Parathyroid adenoma (tissue), 2 donors: ENCODE measurements at regions not wholly inside any gene's neighbourhood (a gene's known extent, or its start where the extent isn't known, plus 50 kb on each side); places are given as distances from the start of the nearest gene placed in this dataset.

ENCODE experiments used
- H2AFZ ChIP-seq: fragments of 300-600 bp; sonication (generic); one replicate; pipeline ENCODE4 v1.7.0; 2017; ENCODE audit warnings: antibody characterized with exemption, mild to moderate bottlenecking
- H3K27ac ChIP-seq: fragments of 300-600 bp; sonication (generic); one replicate; pipeline ENCODE4 v1.7.0; 2017
- H3K27me3 ChIP-seq: fragments of 300-600 bp; sonication (generic); one replicate; pipeline ENCODE4 v1.7.0; 2017; ENCODE audit warnings: low read length; ENCODE audit not compliant: control insufficient read depth, insufficient read depth
- H3K36me3 ChIP-seq: fragments of 300-600 bp; sonication (generic); one replicate; pipeline ENCODE4 v1.7.0; 2017; ENCODE audit warnings: low read length; ENCODE audit not compliant: control insufficient read depth, insufficient read depth
- H3K4me1 ChIP-seq: fragments of 300-600 bp; sonication (generic); one replicate; pipeline ENCODE4 v1.7.0; 2017; ENCODE audit warnings: control low read depth
- H3K4me2 ChIP-seq: fragments of 300-600 bp; sonication (generic); one replicate; pipeline ENCODE4 v1.7.0; 2017; ENCODE audit warnings: low read length
- H3K4me3 ChIP-seq: fragments of 300-600 bp; sonication (generic); one replicate; pipeline ENCODE4 v1.7.0; 2017; ENCODE audit warnings: low read depth, low read length
- H3K79me2 ChIP-seq: fragments of 300-600 bp; sonication (generic); one replicate; pipeline ENCODE4 v1.7.0; 2017; ENCODE audit warnings: control low read depth
- H3K9ac ChIP-seq: fragments of 300-600 bp; sonication (generic); one replicate; pipeline ENCODE4 v1.7.0; 2017; ENCODE audit warnings: mild to moderate bottlenecking
- H3K9me3 ChIP-seq: fragments of 300-600 bp; sonication (generic); one replicate; pipeline ENCODE4 v1.7.0; 2017; ENCODE audit warnings: low read length; ENCODE audit not compliant: control insufficient read depth
- TF ChIP-seq, protein P1 (sequence below): fragments of 300-600 bp; sonication (generic); IDR thresholded peaks from one replicate; pipeline ENCODE4 v1.7.0; 2017; ENCODE audit warnings: antibody characterized with exemption, mild to moderate bottlenecking
- donor health status: primary hyperparathyroidism.

DNA sequence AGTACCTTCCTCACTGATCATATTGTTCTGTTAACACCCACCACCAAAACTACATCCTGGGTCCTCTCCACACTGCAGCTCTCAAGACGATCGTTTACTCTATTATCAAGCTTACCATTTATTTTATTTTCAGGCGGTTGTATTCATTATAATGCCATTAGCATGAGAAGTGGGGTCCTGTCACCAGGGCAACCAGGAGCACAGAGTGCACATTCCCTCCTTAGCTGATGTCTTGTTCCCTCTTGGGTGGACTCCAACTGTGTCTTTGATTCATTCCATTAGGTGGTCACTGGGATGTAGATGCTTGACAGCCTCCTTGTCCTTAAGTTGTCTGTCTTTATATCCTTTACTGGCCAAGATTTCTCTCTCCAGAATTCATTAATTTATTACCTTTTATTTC is 965.9 kb upstream of the EEF2KMT start:
- TF ChIP-seq, protein P1, sequence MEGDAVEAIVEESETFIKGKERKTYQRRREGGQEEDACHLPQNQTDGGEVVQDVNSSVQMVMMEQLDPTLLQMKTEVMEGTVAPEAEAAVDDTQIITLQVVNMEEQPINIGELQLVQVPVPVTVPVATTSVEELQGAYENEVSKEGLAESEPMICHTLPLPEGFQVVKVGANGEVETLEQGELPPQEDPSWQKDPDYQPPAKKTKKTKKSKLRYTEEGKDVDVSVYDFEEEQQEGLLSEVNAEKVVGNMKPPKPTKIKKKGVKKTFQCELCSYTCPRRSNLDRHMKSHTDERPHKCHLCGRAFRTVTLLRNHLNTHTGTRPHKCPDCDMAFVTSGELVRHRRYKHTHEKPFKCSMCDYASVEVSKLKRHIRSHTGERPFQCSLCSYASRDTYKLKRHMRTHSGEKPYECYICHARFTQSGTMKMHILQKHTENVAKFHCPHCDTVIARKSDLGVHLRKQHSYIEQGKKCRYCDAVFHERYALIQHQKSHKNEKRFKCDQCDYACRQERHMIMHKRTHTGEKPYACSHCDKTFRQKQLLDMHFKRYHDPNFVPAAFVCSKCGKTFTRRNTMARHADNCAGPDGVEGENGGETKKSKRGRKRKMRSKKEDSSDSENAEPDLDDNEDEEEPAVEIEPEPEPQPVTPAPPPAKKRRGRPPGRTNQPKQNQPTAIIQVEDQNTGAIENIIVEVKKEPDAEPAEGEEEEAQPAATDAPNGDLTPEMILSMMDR: no peak
- no peak overlapping the region for H3K4me3 ChIP-seq

DNA sequence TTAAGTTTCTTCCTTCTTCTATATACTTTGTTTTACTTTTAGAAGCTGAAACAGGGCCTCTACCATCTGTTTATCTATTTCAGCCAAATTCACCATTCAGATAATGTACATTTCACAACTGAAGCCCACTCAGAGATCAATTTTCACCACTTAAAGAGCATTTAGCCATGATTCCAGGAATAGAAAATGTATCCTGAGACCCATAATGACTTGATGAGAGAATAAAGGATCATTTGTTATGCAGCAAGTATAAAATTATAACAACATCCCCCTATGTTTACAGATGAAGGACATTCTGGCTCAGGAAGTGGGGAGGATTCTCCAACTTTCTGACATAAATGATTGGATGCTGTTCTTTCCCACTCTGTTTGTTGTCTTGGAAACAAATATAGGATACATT is 962.1 kb upstream of the EEF2KMT start:
- Histone ChIP-seq H2AFZ (no peak overlapping the region), H3K79me2 (no peaks in the 10 kb centered on the region), H3K9ac (no peak overlapping the region), H3K4me1 (no peaks in the 10 kb centered on the region), H3K4me2 (no peak overlapping the region), H3K36me3 (no peaks in the 10 kb centered on the region), H3K4me3 (no peak overlapping the region), H3K9me3 (no peaks in the 10 kb centered on the region), H3K27ac (no peak overlapping the region), H3K27me3 (no peaks in the 10 kb centered on the region)
- TF ChIP-seq, protein P1: no peak

More for the DNA sequence above, 965.9 kb upstream of the EEF2KMT start:
- no peaks in the 10 kb centered on the region for H3K27me3 ChIP-seq
- no peaks in the 10 kb centered on the region for H3K9me3 ChIP-seq
- H3K79me2 ChIP-seq: no peaks in the 10 kb centered on the region
- no peaks in the 10 kb centered on the region for H3K4me1 ChIP-seq
- H2AFZ ChIP-seq: no peak overlapping the region
- H3K36me3 ChIP-seq: no peaks in the 10 kb centered on the region
- H3K9ac ChIP-seq: no peak overlapping the region
- H3K27ac ChIP-seq: no peak overlapping the region
- no peak overlapping the region for H3K4me2 ChIP-seq

DNA sequence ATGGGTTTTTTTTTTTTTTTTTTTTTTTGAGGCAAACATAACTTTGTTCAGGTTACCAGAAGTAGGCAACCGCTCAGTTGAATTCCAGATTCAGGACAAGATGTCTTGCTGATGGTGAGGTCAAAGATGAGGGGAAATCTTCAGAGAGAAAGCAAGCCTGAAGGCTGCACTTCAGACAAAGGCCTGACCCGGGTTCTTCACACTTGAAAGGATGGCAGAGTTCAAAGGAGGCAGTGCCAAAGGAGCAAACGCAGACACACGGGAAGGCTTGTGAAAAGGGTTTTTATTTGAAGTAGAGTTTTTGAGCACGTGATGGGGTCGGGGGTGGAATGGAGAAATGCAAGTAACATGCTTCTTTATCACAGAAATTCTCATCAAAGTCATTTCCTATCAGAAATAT is 960.2 kb upstream of the EEF2KMT start:
- no peak overlapping the region for H2AFZ ChIP-seq
- H3K4me3 ChIP-seq: no peak overlapping the region
- H3K27me3 ChIP-seq: no peaks in the 10 kb centered on the region
- no peak overlapping the region for H3K4me2 ChIP-seq
- TF ChIP-seq, protein P1: no peak
- H3K27ac ChIP-seq: no peak overlapping the region
- no peaks in the 10 kb centered on the region for H3K79me2 ChIP-seq
- no peaks in the 10 kb centered on the region for H3K9me3 ChIP-seq
- H3K36me3 ChIP-seq: no peaks in the 10 kb centered on the region
- no peak overlapping the region for H3K9ac ChIP-seq
- H3K4me1 ChIP-seq: no peaks in the 10 kb centered on the region

DNA sequence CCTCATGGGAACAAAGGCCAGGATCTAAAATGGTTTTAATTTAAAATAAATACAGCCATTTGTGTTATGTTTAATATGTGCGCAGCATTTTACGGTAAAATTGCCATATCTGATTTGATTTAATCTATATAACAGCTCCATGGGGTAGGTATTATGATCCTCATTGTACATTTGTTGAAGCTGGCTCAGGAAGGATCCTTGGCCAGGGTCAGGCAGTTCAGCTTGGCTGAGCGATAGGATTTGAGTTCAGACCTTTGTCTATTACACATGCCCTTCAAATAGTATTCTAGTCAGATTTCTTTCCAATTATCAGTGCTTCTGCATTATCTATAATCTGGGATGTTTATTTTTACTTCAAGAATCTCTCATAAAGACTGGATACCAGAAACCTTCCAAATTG is 950.4 kb upstream of the EEF2KMT start:
- no peak overlapping the region for H2AFZ ChIP-seq
- H3K4me3 ChIP-seq: no peak overlapping the region
- H3K4me2 ChIP-seq: no peak overlapping the region
- H3K4me1 ChIP-seq: no peaks in the 10 kb centered on the region
- H3K9me3 ChIP-seq: no peaks in the 10 kb centered on the region
- no peaks in the 10 kb centered on the region for H3K36me3 ChIP-seq
- H3K27ac ChIP-seq: no peak overlapping the region
- H3K79me2 ChIP-seq: no peaks in the 10 kb centered on the region
- TF ChIP-seq, protein P1: no peak
- H3K27me3 ChIP-seq: no peaks in the 10 kb centered on the region
- H3K9ac ChIP-seq: no peak overlapping the region

DNA sequence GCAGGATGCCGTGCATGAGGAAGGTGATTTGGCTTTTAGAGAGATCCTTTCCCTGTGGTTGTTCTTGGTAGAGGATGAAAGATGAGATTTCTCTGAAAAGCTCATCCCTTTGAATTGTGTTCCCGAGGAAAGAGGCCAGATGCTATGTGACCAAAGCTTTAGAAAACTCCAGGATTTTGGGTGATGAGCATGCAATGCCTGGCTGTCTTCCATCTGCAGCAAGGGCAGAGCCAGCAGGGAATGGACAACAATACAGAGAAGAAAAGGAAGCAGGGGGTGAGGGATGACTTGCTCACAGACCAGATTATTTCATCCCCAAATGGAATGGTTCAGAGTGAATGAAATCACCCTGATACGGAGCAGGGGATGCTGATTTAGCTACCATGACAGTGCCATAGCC is 949.7 kb upstream of the EEF2KMT start:
- Histone ChIP-seq H3K36me3 (no peaks in the 10 kb centered on the region), H3K4me3 (no peak overlapping the region), H2AFZ (no peak overlapping the region), H3K4me1 (no peaks in the 10 kb centered on the region), H3K9ac (no peak overlapping the region), H3K9me3 (no peaks in the 10 kb centered on the region), H3K4me2 (no peak overlapping the region), H3K27me3 (no peaks in the 10 kb centered on the region), H3K79me2 (no peaks in the 10 kb centered on the region), H3K27ac (no peak overlapping the region)
- TF ChIP-seq, protein P1: no peak
